HAP-1 (cell line): ENCODE measurements at regions not wholly inside any gene's neighbourhood (a gene's known extent, or its start where the extent isn't known, plus 50 kb on each side); places are given as distances from the start of the nearest gene placed in this dataset.
"Not testable (repeated sequence)": the region's sequence is repeated elsewhere in the genome, so short reads cannot be mapped to it uniquely, and the experiment has no call there.

Source experiments
- DNase-seq, 2 experiments: peaks; one replicate each; pipeline ENCODE4 v3.0.0-alpha.2; 2016 to 2020; ENCODE audit warnings: low spot score in 2 of 2
- H3K27me3 ChIP-seq: fragments of 250-450 bp; sonication (Bioruptor Pico); 2 replicates; pipeline ENCODE4 v1.5.1; 2020; ENCODE audit warnings: low read depth, mild to moderate bottlenecking, moderate library complexity
- H3K36me3 ChIP-seq: fragments of 250-450 bp; sonication (Bioruptor Pico); replicated peaks from 2 replicates; pipeline ENCODE4 v1.5.1; 2020; ENCODE audit warnings: mild to moderate bottlenecking
- H3K4me1 ChIP-seq: fragments of 250-450 bp; sonication (Bioruptor Pico); 2 replicates; pipeline ENCODE4 v1.5.1; 2020; ENCODE audit warnings: mild to moderate bottlenecking
- H3K4me3 ChIP-seq: fragments of 250-450 bp; sonication (Bioruptor Pico); 2 replicates; pipeline ENCODE4 v1.5.1; 2020; ENCODE audit warnings: mild to moderate bottlenecking, moderate library complexity
- H3K9me3 ChIP-seq: fragments of 250-450 bp; sonication (Bioruptor Pico); 2 replicates; pipeline ENCODE4 v1.5.1; 2020; ENCODE audit warnings: mild to moderate bottlenecking, moderate library complexity
- in situ Hi-C: fragments of 300-500 bp; cut with MboI; formaldehyde crosslinking; loops from 3 replicates; pipeline ENCODE4 v1.14.3; 2020; ENCODE audit warnings: low sequenced_read_pairs, inconsistent platforms, mixed read lengths

GRCh38 chr4:161329852-161330251 is 833.9 kb downstream of the FSTL5 start:
- no peak overlapping the region for H3K4me3 ChIP-seq
- no peaks in the 10 kb centered on the region; the same call in 1 of the 2 replicates for H3K27me3 ChIP-seq
- DNase-seq: no peak
- in situ Hi-C loops: no loop called here
- H3K9me3 ChIP-seq: no peaks in the 10 kb centered on the region
- no peaks in the 10 kb centered on the region for H3K4me1 ChIP-seq
- no peaks in the 10 kb centered on the region for H3K36me3 ChIP-seq

DNA sequence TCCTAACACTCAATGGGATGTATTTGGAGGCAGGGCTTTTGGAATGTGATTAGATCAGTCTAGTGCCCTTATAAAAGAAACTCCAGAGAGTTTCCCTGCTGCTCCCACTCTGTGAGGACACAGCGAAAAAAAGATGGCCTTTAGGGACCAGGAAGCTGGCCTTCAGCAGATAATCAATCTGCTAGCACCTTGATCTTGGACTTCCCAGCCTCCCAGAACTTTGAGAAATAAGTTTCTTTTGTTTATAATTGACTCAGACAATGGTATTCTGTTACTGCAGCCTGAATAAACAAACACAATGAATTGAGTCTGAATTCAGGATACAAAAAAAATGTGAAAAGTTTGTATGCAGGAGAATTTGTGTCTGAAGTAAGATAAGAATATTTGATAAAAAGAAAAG is 842.1 kb downstream of the FSTL5 start:
- Histone ChIP-seq H3K4me1 (no peaks in the 10 kb centered on the region), H3K27me3 (no peaks in the 10 kb centered on the region), H3K9me3 (no peaks in the 10 kb centered on the region), H3K4me3 (no peak overlapping the region), H3K36me3 (no peaks in the 10 kb centered on the region)
- no peak for DNase-seq
- in situ Hi-C loops: no loop called here

DNA sequence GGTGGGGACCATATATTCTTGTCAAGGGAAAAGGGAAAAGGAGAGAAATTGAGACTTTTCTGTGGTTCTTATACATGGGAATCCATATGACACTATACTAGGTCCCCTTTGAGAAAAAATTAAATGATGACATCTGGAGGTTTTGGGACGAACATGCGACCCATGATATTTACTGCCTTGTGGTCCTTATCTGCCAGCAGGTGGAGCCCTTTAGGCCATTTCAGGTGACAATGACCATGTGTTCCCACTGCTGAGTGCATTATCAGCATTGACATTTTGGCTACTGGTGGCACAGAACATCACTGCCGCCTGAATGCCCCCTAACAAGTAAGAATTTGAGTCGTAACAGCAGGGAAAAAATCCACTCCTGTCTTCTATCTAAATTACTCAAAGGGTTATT is 843.4 kb downstream of the FSTL5 start:
- Histone ChIP-seq H3K9me3 (no peaks in the 10 kb centered on the region), H3K4me1 (no peaks in the 10 kb centered on the region), H3K27me3 (no peaks in the 10 kb centered on the region), H3K4me3 (no peak overlapping the region), H3K36me3 (no peaks in the 10 kb centered on the region)
- DNase-seq: peak; percentile 44 to 62
- in situ Hi-C loops: no loop called here

DNA sequence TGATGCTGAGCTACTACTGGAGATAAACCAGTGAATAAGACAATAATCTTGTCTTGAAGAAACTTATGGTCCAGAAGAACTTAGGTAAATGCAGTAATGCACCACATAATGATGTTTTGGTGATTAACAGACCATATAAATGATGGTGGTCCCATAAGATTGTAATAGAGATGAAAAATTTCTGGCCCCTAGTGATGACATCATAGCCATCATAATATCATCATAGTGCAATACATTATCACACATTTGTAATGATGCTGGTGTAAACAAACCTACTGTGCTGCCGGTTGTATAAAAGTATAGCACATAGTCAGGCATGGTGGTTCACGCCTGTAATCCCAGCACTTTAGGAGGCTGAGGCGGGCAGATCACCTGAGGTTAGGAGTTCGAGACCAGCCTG is 846.8 kb downstream of the FSTL5 start:
- Histone ChIP-seq H3K27me3 (no peaks in the 10 kb centered on the region), H3K36me3 (no peaks in the 10 kb centered on the region), H3K4me3 (no peak overlapping the region), H3K4me1 (no peaks in the 10 kb centered on the region), H3K9me3 (no peaks in the 10 kb centered on the region)
- no peak for DNase-seq
- in situ Hi-C loops: no loop called here

GRCh38 chr4:161314371-161314770 is 849.4 kb downstream of the FSTL5 start:
- Histone ChIP-seq H3K9me3 (no peaks in the 10 kb centered on the region), H3K27me3 (no peaks in the 10 kb centered on the region), H3K4me3 (no peak overlapping the region), H3K36me3 (no peaks in the 10 kb centered on the region), H3K4me1 (no peaks in the 10 kb centered on the region)
- in situ Hi-C loops: no loop called here
- DNase-seq: no peak

DNA sequence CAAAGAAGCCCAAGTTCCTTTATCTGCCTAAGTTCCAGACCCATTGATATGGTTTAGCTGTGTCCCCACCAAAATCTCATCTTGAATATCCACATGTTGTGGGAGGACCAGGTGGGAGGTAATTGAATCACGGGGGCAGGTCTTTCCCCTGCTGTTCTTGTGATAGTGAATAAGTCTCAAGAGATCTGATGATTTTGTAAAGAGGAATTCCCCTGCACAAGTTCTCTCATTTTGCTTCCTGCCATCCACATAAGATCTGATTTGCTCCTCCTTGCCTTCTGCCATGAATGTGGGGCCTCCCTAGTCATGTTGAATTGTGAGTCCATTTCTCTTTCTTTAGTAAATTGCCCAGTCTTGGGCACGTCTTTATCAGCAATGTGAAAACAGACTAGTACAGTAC is 860.2 kb downstream of the FSTL5 start:
- Histone ChIP-seq H3K9me3 (peaks cover 2% of the 10 kb centered on the region; the same call in 1 of the 2 replicates), H3K4me3 (no peak overlapping the region), H3K27me3 (no peaks in the 10 kb centered on the region), H3K4me1 (peaks cover 5% of the 10 kb centered on the region), H3K36me3 (no peaks in the 10 kb centered on the region)
- in situ Hi-C loops: no loop called here
- no peak for DNase-seq

DNA sequence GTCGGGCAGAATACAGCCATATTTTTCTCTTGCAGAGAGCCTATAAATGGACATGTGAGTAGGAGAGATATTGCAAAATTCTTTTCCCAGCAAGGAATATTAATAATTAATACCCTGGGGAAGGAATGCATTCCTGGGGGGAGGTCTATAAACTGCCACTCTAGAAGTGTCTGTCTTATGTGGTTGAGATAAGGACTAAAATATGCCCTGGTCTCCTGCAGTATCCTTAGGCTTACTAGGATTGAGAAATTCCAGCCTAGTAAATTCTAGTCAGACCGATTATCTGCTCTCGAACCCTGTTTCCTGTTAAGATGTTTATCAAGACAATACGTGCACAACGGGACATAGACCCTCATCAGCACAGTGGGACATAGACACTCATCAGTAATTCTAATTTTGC is 872.6 kb downstream of the FSTL5 start:
- in situ Hi-C loops: no loop called here
- Histone ChIP-seq H3K4me1 (no peaks in the 10 kb centered on the region), H3K9me3 (no peaks in the 10 kb centered on the region), H3K36me3 (no peaks in the 10 kb centered on the region), H3K4me3 (no peak overlapping the region), H3K27me3 (no peaks in the 10 kb centered on the region)
- no peak for DNase-seq

DNA sequence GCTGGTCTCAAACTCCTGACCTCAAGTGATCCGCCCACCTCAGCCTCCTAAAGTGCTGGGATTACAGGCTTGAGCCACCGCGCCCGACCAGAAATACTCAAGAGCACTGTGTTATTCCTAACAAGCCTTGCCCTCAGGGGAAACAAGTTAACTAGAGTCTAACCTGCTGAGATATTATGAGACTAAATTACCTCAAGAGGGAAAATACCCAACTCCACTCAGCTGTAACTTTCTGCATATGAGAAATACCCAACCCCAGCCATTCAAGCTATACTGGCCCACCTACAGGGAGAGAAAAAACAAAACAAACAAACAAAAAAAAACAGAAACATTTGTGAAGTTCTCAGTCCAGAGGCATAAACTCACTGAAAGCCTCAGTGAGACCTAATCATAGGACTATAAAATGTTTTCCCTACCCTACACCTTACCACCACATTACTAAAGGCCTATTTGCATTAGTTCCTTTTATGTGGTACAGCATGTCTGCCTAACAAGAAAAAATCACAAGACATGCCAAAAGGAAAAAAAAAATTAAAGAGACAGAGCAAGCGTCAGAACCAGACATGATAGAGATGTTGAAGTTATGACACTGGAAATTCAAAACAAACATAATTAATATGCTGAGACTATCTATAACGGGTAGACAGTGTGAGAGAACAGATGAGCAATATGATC is 876.0 kb downstream of the FSTL5 start:
- Histone ChIP-seq H3K4me3 (no peak overlapping the region), H3K4me1 (no peaks in the 10 kb centered on the region), H3K27me3 (no peaks in the 10 kb centered on the region), H3K9me3 (no peaks in the 10 kb centered on the region), H3K36me3 (no peaks in the 10 kb centered on the region)
- in situ Hi-C loops: no loop called here
- DNase-seq: no peak

DNA sequence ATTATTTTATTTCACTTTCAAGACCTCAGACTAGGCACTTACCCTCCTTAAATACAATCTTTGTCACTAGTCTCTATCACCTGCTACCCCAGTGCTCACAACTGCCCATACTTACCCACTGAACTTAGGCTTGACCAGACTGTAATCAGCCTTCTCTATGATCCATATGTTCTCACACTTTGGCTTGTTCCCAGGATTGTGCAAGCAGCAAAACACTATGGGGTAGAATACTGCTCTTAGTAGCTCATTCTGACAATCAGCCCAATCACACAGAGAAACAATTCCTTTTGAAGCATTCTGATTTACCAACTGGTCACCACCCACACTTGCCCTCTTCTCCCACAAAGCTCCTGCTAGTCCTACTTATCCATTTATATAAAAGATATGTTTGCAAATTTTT is 878.3 kb downstream of the FSTL5 start:
- DNase-seq: no peak
- Histone ChIP-seq H3K9me3 (no peaks in the 10 kb centered on the region), H3K4me3 (no peak overlapping the region), H3K4me1 (no peaks in the 10 kb centered on the region), H3K36me3 (no peaks in the 10 kb centered on the region), H3K27me3 (no peaks in the 10 kb centered on the region)
- in situ Hi-C loops: no loop called here

- no peak for DNase-seq
- in situ Hi-C loops: no loop called here
- no peak overlapping the region for H3K4me3 ChIP-seq
These were observed 882.9 kb downstream of the FSTL5 start for GRCh38 chr4:161280929-161281328.

DNA sequence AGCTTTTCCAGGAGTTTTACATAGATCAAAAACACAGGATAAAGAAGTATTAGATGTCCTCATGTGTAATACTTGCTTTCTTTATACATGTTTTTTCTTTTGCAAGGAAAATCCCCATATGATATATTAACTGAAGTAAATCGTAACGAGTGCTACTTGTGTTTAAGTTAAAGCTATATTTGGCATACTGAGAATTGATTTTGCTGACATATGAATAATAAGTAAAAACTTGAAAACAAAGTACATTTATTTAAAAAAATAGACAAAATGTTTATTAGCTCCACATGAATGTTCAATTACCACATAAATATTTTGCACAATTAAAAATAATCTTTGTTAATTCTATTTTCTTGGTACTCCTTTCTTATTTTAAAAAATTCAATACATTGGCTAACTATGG is 884.7 kb downstream of the FSTL5 start:
- H3K27me3 ChIP-seq: no peaks in the 10 kb centered on the region
- no peaks in the 10 kb centered on the region for H3K4me1 ChIP-seq
- H3K4me3 ChIP-seq: no peak overlapping the region
- no peaks in the 10 kb centered on the region for H3K9me3 ChIP-seq
- in situ Hi-C loops: no loop called here
- DNase-seq: no peak
- no peaks in the 10 kb centered on the region for H3K36me3 ChIP-seq

More at GRCh38 chr4:161280929-161281328, 882.9 kb downstream of the FSTL5 start:
- H3K9me3 ChIP-seq: no peaks in the 10 kb centered on the region
- no peaks in the 10 kb centered on the region for H3K27me3 ChIP-seq
- H3K4me1 ChIP-seq: no peaks in the 10 kb centered on the region
- H3K36me3 ChIP-seq: no peaks in the 10 kb centered on the region

DNA sequence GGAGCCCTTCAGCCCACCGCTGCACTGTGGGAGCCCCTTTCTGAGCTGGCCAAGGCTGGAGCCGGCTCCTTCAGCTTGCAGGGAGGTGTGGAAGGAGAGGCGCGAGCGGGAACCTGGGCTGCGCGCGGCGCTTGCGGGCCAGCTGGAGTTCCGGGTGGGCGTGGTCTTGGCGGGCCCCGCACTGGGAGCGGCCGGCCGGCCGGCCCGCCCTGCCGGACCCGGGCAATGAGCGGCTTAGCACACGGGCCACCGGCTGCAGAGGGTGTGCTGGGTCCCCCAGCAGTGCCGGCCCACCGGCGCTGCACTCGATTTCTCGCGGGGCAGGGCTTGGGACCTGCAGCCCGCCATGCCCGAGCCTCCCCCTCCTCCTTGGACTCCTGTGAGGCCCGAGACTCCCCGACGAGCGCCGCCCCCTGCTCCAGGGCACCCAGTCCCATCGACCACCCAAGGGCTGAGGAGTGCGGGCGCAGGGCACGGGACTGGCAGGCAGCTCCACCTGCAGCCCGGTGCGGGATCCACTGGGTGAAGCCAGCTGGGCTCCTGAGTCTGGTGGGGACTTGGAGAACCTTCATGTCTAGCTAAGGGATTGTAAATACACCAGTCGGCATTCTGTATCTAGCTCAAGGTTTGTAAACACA is 886.5 kb downstream of the FSTL5 start:
- H3K4me3 ChIP-seq, H3K4me1 ChIP-seq, in situ Hi-C loops, H3K36me3 ChIP-seq, H3K9me3 ChIP-seq, DNase-seq, H3K27me3 ChIP-seq: not testable (repeated sequence)

- in situ Hi-C loops: no loop called here
- no peak for DNase-seq
- no peaks in the 10 kb centered on the region for H3K9me3 ChIP-seq
- no peak overlapping the region for H3K4me3 ChIP-seq
- no peaks in the 10 kb centered on the region for H3K27me3 ChIP-seq
- no peaks in the 10 kb centered on the region for H3K4me1 ChIP-seq
- no peaks in the 10 kb centered on the region for H3K36me3 ChIP-seq
These were observed 890.2 kb downstream of the FSTL5 start for GRCh38 chr4:161273607-161274006.

GRCh38 chr4:161260819-161261218 is 903.0 kb downstream of the FSTL5 start:
- Histone ChIP-seq H3K27me3 (no peaks in the 10 kb centered on the region), H3K4me3 (no peak overlapping the region), H3K4me1 (no peaks in the 10 kb centered on the region), H3K9me3 (peaks cover 4% of the 10 kb centered on the region; the same call in 1 of the 2 replicates), H3K36me3 (no peaks in the 10 kb centered on the region)
- in situ Hi-C loops: no loop called here
- DNase-seq: no peak
